ENCODE measurements at regions not wholly inside any gene's neighbourhood (a gene's known extent, or its start where the extent isn't known, plus 50 kb on each side); places are given as distances from the start of the nearest gene placed in this dataset.

DNA sequence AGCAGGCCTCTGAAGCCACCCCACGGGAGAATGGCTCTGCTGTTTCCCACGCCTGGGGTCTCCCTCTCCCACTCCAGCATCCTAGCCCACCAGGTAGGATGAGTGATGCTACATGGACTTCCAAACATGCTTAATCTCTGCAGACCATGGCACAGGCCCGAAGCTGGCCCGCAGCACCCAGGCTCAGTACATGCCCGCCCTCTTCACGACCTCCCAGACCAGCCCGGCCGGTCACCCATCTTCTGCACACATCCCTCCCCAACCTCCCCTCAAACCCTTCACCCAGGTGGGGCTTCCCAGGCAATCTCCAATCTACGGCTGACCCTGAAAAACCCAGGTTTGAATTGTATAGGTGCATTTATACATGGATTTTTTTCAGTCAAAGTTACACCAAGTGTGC is 264.0 kb downstream of the TJP1 start:
- no peak for DNase-seq (ENCODE audit: extremely low spot score in 2 of 2)
- no peaks in the 10 kb centered on the region for H3K4me1 ChIP-seq
- no peak overlapping the region for H3K27ac ChIP-seq
- H3K27me3 ChIP-seq = no peaks in the 10 kb centered on the region
- intact Hi-C loops (cut with DNase I) = no loop called here
- no peak for TF ChIP-seq POLR2A (IDR thresholded peaks at IDR 0.05)
- TF ChIP-seq, protein P1, sequence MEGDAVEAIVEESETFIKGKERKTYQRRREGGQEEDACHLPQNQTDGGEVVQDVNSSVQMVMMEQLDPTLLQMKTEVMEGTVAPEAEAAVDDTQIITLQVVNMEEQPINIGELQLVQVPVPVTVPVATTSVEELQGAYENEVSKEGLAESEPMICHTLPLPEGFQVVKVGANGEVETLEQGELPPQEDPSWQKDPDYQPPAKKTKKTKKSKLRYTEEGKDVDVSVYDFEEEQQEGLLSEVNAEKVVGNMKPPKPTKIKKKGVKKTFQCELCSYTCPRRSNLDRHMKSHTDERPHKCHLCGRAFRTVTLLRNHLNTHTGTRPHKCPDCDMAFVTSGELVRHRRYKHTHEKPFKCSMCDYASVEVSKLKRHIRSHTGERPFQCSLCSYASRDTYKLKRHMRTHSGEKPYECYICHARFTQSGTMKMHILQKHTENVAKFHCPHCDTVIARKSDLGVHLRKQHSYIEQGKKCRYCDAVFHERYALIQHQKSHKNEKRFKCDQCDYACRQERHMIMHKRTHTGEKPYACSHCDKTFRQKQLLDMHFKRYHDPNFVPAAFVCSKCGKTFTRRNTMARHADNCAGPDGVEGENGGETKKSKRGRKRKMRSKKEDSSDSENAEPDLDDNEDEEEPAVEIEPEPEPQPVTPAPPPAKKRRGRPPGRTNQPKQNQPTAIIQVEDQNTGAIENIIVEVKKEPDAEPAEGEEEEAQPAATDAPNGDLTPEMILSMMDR (IDR thresholded peaks at IDR 0.05) = no peak
- no peak for TF ChIP-seq POLR2AphosphoS5 (IDR thresholded peaks at IDR 0.05; ENCODE audit: insufficient read depth in 1 of 2, low read depth in 1 of 2)
- H3K9me3 ChIP-seq = no peaks in the 10 kb centered on the region
- H3K4me3 ChIP-seq = no peak overlapping the region
- no peaks in the 10 kb centered on the region for H3K36me3 ChIP-seq

DNA sequence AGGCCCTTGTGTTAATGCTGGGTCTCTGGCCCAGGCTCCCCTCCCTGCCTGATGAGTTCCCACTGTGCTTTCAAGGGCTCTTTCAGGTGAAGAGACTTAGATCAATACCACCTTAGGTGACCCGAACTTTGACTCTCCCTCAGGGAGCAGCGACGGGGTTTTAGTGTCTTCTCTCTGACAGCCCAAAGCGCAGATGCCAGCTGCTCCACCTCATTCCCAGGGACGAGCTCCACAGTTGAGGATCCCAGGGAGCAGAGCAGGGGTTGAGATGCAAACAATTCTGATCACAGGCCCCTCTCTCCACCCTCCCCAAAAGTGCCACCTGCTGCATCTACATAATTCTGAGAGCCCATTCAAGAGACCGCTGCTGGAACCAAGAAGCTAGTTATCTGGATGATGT is 265.1 kb downstream of the TJP1 start:
- Histone ChIP-seq H3K27me3 (no peaks in the 10 kb centered on the region), H3K4me1 (no peaks in the 10 kb centered on the region), H3K36me3 (no peaks in the 10 kb centered on the region), H3K9me3 (no peaks in the 10 kb centered on the region), H3K4me3 (no peak overlapping the region), H3K27ac (no peak overlapping the region)
- TF ChIP-seq POLR2AphosphoS5 (IDR thresholded peaks at IDR 0.05; ENCODE audit: insufficient read depth in 1 of 2, low read depth in 1 of 2) (no peak), POLR2A (IDR thresholded peaks at IDR 0.05) (no peak)
- TF ChIP-seq, protein P1 (IDR thresholded peaks at IDR 0.05) = no peak
- intact Hi-C loops (cut with DNase I) = no loop called here
- no peak for DNase-seq (ENCODE audit: extremely low spot score in 2 of 2)

DNA sequence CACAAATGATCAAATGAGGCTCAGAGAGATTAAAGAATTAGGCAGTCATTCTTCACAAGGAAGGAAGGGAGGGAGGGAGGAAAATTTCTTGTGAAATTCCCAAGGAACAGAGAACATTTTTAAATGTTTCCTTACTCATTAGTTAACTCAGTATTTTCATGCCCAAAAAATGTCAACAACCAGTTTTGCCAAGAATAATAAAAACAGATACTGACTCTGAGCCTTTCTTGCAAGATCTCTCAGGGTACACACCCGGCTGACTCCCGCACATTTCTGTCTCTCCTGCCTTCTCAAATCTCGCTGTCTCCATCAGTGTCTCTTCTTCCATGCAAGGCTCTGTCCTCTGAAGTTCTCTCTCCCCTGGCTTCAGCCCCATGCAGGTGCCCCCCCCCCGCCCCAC is 265.9 kb downstream of the TJP1 start:
- intact Hi-C loops (cut with DNase I) = no loop called here
- DNase-seq (ENCODE audit: extremely low spot score in 2 of 2) = no peak
- Histone ChIP-seq H3K27me3 (no peaks in the 10 kb centered on the region), H3K27ac (no peak overlapping the region), H3K9me3 (no peaks in the 10 kb centered on the region), H3K4me1 (no peaks in the 10 kb centered on the region), H3K36me3 (no peaks in the 10 kb centered on the region), H3K4me3 (no peak overlapping the region)
- no peak for TF ChIP-seq POLR2A (IDR thresholded peaks at IDR 0.05)
- TF ChIP-seq, protein P1 (IDR thresholded peaks at IDR 0.05) = no peak

DNA sequence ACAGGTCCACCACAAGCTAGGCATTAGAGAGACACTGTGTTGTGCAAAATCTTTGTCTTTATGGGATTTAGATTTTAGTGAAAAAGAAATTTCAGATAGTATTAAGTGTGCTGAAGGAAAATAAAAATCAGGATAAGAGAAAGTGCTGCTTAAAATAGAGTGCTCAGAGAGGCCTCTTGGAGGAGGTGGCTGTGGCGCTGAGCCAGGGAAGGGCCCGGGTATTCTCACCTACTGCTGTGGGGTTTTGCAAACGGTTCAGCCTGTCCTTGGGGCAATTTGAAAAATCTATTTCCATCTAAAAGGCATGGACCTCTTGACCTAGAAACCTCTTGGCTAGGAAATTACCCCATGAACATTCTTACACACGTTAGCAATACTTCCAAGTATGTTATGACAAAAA is 267.7 kb downstream of the TJP1 start:
- TF ChIP-seq POLR2A (IDR thresholded peaks at IDR 0.05) (no peak), POLR2AphosphoS5 (IDR thresholded peaks at IDR 0.05; ENCODE audit: insufficient read depth in 1 of 2, low read depth in 1 of 2) (no peak)
- TF ChIP-seq, protein P1 (IDR thresholded peaks at IDR 0.05) = no peak

DNA sequence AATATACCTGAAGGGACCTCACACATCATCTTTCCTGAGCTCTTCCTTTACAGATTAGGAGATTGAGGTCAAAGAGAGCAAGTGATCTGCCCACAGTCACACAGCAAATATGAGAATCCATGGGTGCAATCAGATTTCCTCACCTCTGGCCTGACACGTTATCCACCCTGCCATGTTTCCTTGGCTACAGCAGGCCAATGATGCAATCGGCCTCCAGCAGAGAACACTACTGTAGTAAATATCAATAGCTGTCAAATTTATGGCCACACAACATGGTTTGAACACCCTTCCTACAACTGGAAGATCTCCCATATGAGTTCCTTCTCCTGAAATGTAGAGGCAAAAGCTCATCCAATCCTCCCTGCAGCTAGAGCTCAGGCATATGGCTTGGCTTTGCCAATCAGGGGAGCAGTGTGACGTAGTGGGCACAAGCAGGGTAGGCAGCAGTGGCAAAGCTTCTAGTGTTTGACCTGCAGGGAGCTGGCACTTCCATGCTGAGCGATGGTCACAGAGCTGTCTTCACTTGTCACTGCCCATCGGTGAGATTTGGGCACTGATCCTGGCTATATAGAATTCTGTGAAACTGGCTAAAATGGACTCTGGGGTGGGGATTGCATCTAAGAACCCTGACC is 271.3 kb downstream of the TJP1 start:
- Histone ChIP-seq H3K27ac (no peak overlapping the region), H3K4me3 (no peak overlapping the region), H3K9me3 (no peaks in the 10 kb centered on the region), H3K4me1 (no peaks in the 10 kb centered on the region), H3K36me3 (no peaks in the 10 kb centered on the region), H3K27me3 (no peaks in the 10 kb centered on the region)
- DNase-seq (ENCODE audit: extremely low spot score in 2 of 2) = no peak
- TF ChIP-seq, protein P1 (IDR thresholded peaks at IDR 0.05) = no peak
- TF ChIP-seq POLR2A (IDR thresholded peaks at IDR 0.05) (no peak), POLR2AphosphoS5 (IDR thresholded peaks at IDR 0.05; ENCODE audit: insufficient read depth in 1 of 2, low read depth in 1 of 2) (no peak)
- intact Hi-C loops (cut with DNase I) = no loop called here

More for the DNA sequence above, 267.7 kb downstream of the TJP1 start:
- no peaks in the 10 kb centered on the region for H3K27me3 ChIP-seq
- H3K4me1 ChIP-seq = no peaks in the 10 kb centered on the region
- DNase-seq (ENCODE audit: extremely low spot score in 2 of 2) = no peak
- no peaks in the 10 kb centered on the region for H3K36me3 ChIP-seq
- no peak overlapping the region for H3K27ac ChIP-seq
- H3K9me3 ChIP-seq = no peaks in the 10 kb centered on the region
- no peak overlapping the region for H3K4me3 ChIP-seq
- intact Hi-C loops (cut with DNase I) = no loop called here

All from vagina (tissue), 2 donors.